ENCODE measurements at regions not wholly inside any gene's neighbourhood (a gene's known extent, or its start where the extent isn't known, plus 50 kb on each side); places are given as distances from the start of the nearest gene placed in this dataset.

DNA sequence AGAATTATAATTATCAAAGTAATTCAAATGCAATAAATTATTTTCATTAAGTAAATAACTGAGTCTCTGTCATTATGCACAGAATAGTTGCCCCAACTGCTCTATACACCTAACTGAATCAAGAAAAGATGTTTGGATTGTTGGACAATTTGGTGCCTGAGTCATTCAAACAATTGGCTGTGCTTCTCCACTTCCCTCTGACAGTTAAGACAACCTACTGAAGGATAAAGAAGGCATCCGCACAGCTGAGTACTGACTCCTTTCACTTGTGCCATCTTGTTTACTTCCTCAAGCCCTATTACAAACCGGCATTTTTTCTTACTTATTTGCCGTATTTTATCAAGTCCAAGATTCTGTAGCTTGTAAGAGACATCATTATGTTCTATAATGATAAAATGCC is 110.6 kb upstream of the C1QTNF7 start:
- Histone ChIP-seq H3K4me1 (ENCODE audit: insufficient read depth, low read length, poor library complexity, severe bottlenecking) (no peaks in the 10 kb centered on the region), H3K36me3 (ENCODE audit: insufficient read depth, low read length, poor library complexity, severe bottlenecking) (no peaks in the 10 kb centered on the region), H3K27me3 (replicated peaks; ENCODE audit: insufficient read depth, low read depth, low read length, poor library complexity) (no peaks in the 10 kb centered on the region), H3K9me3 (ENCODE audit: low read depth, low read length, poor library complexity, severe bottlenecking) (no peaks in the 10 kb centered on the region), H3K27ac (ENCODE audit: low read depth, low read length, poor library complexity, severe bottlenecking) (no peak overlapping the region), H3K4me3 (ENCODE audit: low read depth, low read length, poor library complexity, severe bottlenecking) (no peak overlapping the region)
- no peak for DNase-seq (ENCODE audit: low spot score)
- TF ChIP-seq EZH2 (IDR thresholded peaks at IDR 0.05; ENCODE audit: borderline replicate concordance, low read depth, low read length, poor library complexity, severe bottlenecking) (no peak), CTCF (conservative IDR thresholded peaks at IDR 0.05; ENCODE audit: low read depth, low read length) (no peak)
- ChIA-PET CTCF (no interaction called here), POLR2A (ENCODE audit: low non-redundant PET) (no interaction called here)
- no TSS peak for BruUV-seq (replicated peaks)
- intact Hi-C loops (cut with micrococcal nuclease; ENCODE audit: unreplicated experiment), result no loop called here

GRCh38 chr4:15318621-15319348 is 109.0 kb upstream of the C1QTNF7 start:
- CTCF ChIA-PET, result no interaction called here

DNA sequence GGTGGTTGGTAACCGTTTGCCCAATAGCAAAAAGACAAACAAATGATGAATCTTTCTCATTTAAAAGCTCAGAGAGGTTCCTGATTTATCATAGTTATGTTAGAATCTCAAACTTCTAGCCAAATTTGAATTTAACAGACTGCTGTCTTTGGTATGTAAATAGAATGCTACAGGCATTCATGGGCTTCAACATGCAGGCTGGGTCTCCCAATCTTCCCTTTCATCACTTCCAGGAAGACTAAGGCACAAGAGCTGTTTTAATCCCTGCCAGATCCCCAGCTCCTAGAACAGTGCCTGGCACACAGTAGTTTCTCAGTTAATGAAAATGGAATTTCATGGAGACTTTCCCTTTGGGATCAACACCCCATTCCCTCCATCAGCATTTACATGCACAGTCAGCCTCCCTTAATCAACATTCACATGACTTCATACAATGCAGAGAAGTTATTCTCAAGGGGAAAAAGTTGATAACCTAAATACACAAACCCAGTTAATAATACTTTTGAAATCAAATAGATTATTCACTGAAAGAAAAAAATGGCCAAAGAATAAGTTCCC is 107.6 kb upstream of the C1QTNF7 start:
- no peaks in the 10 kb centered on the region for H3K36me3 ChIP-seq (ENCODE audit: insufficient read depth, low read length, poor library complexity, severe bottlenecking)
- ChIA-PET POLR2A (ENCODE audit: low non-redundant PET) (no interaction called here), CTCF (no interaction called here)
- no peaks in the 10 kb centered on the region for H3K9me3 ChIP-seq (ENCODE audit: low read depth, low read length, poor library complexity, severe bottlenecking)
- TF ChIP-seq CTCF (conservative IDR thresholded peaks at IDR 0.05; ENCODE audit: low read depth, low read length) (no peak), EZH2 (IDR thresholded peaks at IDR 0.05; ENCODE audit: borderline replicate concordance, low read depth, low read length, poor library complexity, severe bottlenecking) (no peak)
- DNase-seq (ENCODE audit: low spot score), result no peak
- H3K27ac ChIP-seq (ENCODE audit: low read depth, low read length, poor library complexity, severe bottlenecking), result no peak overlapping the region
- no peak overlapping the region for H3K4me3 ChIP-seq (ENCODE audit: low read depth, low read length, poor library complexity, severe bottlenecking)
- intact Hi-C loops (cut with micrococcal nuclease; ENCODE audit: unreplicated experiment), result no loop called here
- no peaks in the 10 kb centered on the region for H3K4me1 ChIP-seq (ENCODE audit: insufficient read depth, low read length, poor library complexity, severe bottlenecking)
- BruUV-seq (replicated peaks), result no TSS peak
- no peaks in the 10 kb centered on the region for H3K27me3 ChIP-seq (replicated peaks; ENCODE audit: insufficient read depth, low read depth, low read length, poor library complexity)

More at GRCh38 chr4:15318621-15319348, 109.0 kb upstream of the C1QTNF7 start:
- POLR2A ChIA-PET (ENCODE audit: low non-redundant PET), result no interaction called here
- no peaks in the 10 kb centered on the region for H3K27me3 ChIP-seq (replicated peaks; ENCODE audit: insufficient read depth, low read depth, low read length, poor library complexity)
- no peak for DNase-seq (ENCODE audit: low spot score)
- no peaks in the 10 kb centered on the region for H3K9me3 ChIP-seq (ENCODE audit: low read depth, low read length, poor library complexity, severe bottlenecking)
- H3K4me3 ChIP-seq (ENCODE audit: low read depth, low read length, poor library complexity, severe bottlenecking), result no peak overlapping the region
- H3K4me1 ChIP-seq (ENCODE audit: insufficient read depth, low read length, poor library complexity, severe bottlenecking), result no peaks in the 10 kb centered on the region
- intact Hi-C loops (cut with micrococcal nuclease; ENCODE audit: unreplicated experiment), result no loop called here
- TF ChIP-seq CTCF (conservative IDR thresholded peaks at IDR 0.05; ENCODE audit: low read depth, low read length), result no peak
- TF ChIP-seq EZH2 (IDR thresholded peaks at IDR 0.05; ENCODE audit: borderline replicate concordance, low read depth, low read length, poor library complexity, severe bottlenecking), result no peak
- H3K36me3 ChIP-seq (ENCODE audit: insufficient read depth, low read length, poor library complexity, severe bottlenecking), result no peaks in the 10 kb centered on the region
- H3K27ac ChIP-seq (ENCODE audit: low read depth, low read length, poor library complexity, severe bottlenecking), result no peak overlapping the region
- BruUV-seq (replicated peaks), result no TSS peak

Data from A673 (cell line).